ENCODE measurements at regions not wholly inside any gene's neighbourhood (a gene's known extent, or its start where the extent isn't known, plus 50 kb on each side); places are given as distances from the start of the nearest gene placed in this dataset.

- TF ChIP-seq CTCF (IDR thresholded peaks at IDR 0.05; ENCODE audit: unreplicated experiment), result peak; percentile 14
- Mint-ChIP-seq H3K27me3 (peaks cover 26% of the 10 kb centered on the region), H3K9me3 (ENCODE audit: low read depth) (no peaks in the 10 kb centered on the region), H3K27ac (no peak overlapping the region), H3K4me1 (ENCODE audit: low read depth) (peaks cover 15% of the 10 kb centered on the region), H3K36me3 (ENCODE audit: insufficient read depth) (no peaks in the 10 kb centered on the region), H3K4me3 (ENCODE audit: low read depth) (no peak overlapping the region)
- no peak for DNase-seq (ENCODE audit: low spot score, unreplicated experiment)
These were observed 232.2 kb upstream of the BMPER start for GRCh38 chr7:33673029-33673700.

- Mint-ChIP-seq H3K27me3 (peaks cover 26% of the 10 kb centered on the region), H3K27ac (no peak overlapping the region)
These were observed 230.4 kb upstream of the BMPER start for GRCh38 chr7:33674804-33675411.

GRCh38 chr7:33677556-33677955 is 227.8 kb upstream of the BMPER start:
- DNase-seq (ENCODE audit: low spot score, unreplicated experiment), result no peak
- Mint-ChIP-seq H3K9me3 (ENCODE audit: low read depth) (peaks cover 7% of the 10 kb centered on the region), H3K36me3 (ENCODE audit: insufficient read depth) (no peaks in the 10 kb centered on the region), H3K27me3 (peaks cover 8% of the 10 kb centered on the region), H3K4me3 (ENCODE audit: low read depth) (no peak overlapping the region), H3K4me1 (ENCODE audit: low read depth) (peaks cover 4% of the 10 kb centered on the region), H3K27ac (no peak overlapping the region)
- TF ChIP-seq CTCF (IDR thresholded peaks at IDR 0.05; ENCODE audit: unreplicated experiment), result no peak

More at GRCh38 chr7:33674804-33675411, 230.4 kb upstream of the BMPER start:
- Mint-ChIP-seq H3K36me3 (ENCODE audit: insufficient read depth) (no peaks in the 10 kb centered on the region), H3K4me3 (ENCODE audit: low read depth) (no peak overlapping the region), H3K9me3 (ENCODE audit: low read depth) (peaks cover 7% of the 10 kb centered on the region), H3K4me1 (ENCODE audit: low read depth) (peaks cover 4% of the 10 kb centered on the region)
- no peak for DNase-seq (ENCODE audit: low spot score, unreplicated experiment)
- TF ChIP-seq CTCF (IDR thresholded peaks at IDR 0.05; ENCODE audit: unreplicated experiment), result no peak

- H3K36me3 Mint-ChIP-seq (ENCODE audit: insufficient read depth), result no peaks in the 10 kb centered on the region
These were observed 226.6 kb upstream of the BMPER start for GRCh38 chr7:33678569-33679335.

More at GRCh38 chr7:33678569-33679335, 226.6 kb upstream of the BMPER start:
- Mint-ChIP-seq H3K4me3 (ENCODE audit: low read depth) (no peak overlapping the region), H3K27ac (no peak overlapping the region), H3K27me3 (peaks cover 6% of the 10 kb centered on the region), H3K9me3 (ENCODE audit: low read depth) (peaks cover 7% of the 10 kb centered on the region), H3K4me1 (ENCODE audit: low read depth) (peaks cover 4% of the 10 kb centered on the region)
- no peak for DNase-seq (ENCODE audit: low spot score, unreplicated experiment)
- TF ChIP-seq CTCF (IDR thresholded peaks at IDR 0.05; ENCODE audit: unreplicated experiment), result no peak

Measured in progenitor cell of endocrine pancreas (in vitro differentiated cells).